Astrocyte (in vitro differentiated cells and primary cell): ENCODE measurements at regions not wholly inside any gene's neighbourhood (a gene's known extent, or its start where the extent isn't known, plus 50 kb on each side); places are given as distances from the start of the nearest gene placed in this dataset.

Source experiments
- CTCF ChIP-seq: IDR thresholded peaks from 2 replicates; pipeline ENCODE4 v1.5.1; 2011; ENCODE audit warnings: low read depth, mild to moderate bottlenecking, inconsistent platforms, low read length, moderate library complexity; ENCODE audit not compliant: insufficient read depth
- EZH2 ChIP-seq: IDR thresholded peaks from 2 replicates; pipeline ENCODE4 v1.6.1; 2012; ENCODE audit warnings: mild to moderate bottlenecking, low read length, inconsistent platforms; ENCODE audit not compliant: insufficient read depth

- no peak for TF ChIP-seq CTCF
- no peak for TF ChIP-seq EZH2
Measured at GRCh38 chr10:91574236-91574635, 58.6 kb downstream of the PPP1R3C start.
